H1 (cell line): ENCODE measurements at regions not wholly inside any gene's neighbourhood (a gene's known extent, or its start where the extent isn't known, plus 50 kb on each side); places are given as distances from the start of the nearest gene placed in this dataset.

Experiments used
- HDAC2 ChIP-seq, 2 experiments: fragments of 300-600 bp in 1 of 2; sonication (generic) in 1 of 2; IDR thresholded peaks; 2 replicates each; pipeline ENCODE4 v1.6.1; 2011 to 2012; ENCODE audit warnings: low read depth in 2 of 2, low read length in 2 of 2, mild to moderate bottlenecking in 2 of 2, moderate library complexity in 2 of 2, borderline replicate concordance in 1 of 2, inconsistent platforms in 1 of 2

DNA sequence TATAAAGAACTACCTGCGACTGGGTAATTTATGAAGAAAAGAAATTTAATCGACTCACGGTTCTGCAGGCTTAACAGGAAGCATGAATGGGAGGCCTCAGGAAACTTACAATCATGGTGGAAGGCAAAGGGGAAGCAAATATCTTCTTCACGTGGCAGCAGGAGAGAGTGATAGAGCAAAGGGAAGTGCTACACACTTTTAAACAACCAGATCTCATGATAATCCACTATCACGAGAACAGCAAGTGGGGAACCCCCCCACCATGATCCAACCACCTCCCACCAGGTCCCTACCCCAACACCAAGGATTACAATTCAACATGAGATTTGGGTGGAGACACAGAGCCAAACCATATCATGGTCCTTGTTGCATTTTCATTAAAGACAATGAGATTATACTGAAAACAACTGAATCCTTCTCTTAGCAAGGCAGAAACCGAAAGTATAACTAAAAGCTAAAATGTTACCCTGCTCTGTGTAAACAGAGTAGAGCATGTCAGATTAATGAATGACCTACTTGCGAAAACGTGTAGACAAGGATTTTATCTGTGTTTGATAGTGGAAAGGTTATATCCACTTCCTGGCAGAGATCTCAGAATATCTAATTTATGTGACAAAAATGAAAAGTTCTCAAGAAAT is 60.1 kb upstream of the RBBP8 start (continued):
- TF ChIP-seq HDAC2 (IDR thresholded peaks at IDR 0.05; ENCODE audit: borderline replicate concordance in 1 of 2, low read depth in 2 of 2, low read length in 2 of 2): no peak
- TF ChIP-seq, all 59 proteins: peak for 0
